GM12891 (cell line): ENCODE measurements at regions not wholly inside any gene's neighbourhood (a gene's known extent, or its start where the extent isn't known, plus 50 kb on each side); places are given as distances from the start of the nearest gene placed in this dataset.

Experiments used
- PAX5 ChIP-seq: IDR thresholded peaks from 2 replicates; pipeline ENCODE4 v1.6.1; 2011; ENCODE audit warnings: low read length, moderate library complexity, mild to moderate bottlenecking; ENCODE audit not compliant: insufficient read depth, severe bottlenecking
- POLR2A ChIP-seq: IDR thresholded peaks from 2 replicates; pipeline ENCODE4 v1.6.1; 2011; ENCODE audit warnings: low read depth, low read length, control low read depth
- POLR2AphosphoS5 ChIP-seq: IDR thresholded peaks from 2 replicates; pipeline ENCODE4 v1.6.1; 2011; ENCODE audit warnings: low read depth, low read length, control low read depth
- POU2F2 ChIP-seq: IDR thresholded peaks from 2 replicates; pipeline ENCODE4 v1.6.1; 2011; ENCODE audit warnings: low read depth, mild to moderate bottlenecking, control low read depth, low read length, moderate library complexity
- TAF1 ChIP-seq: IDR thresholded peaks from 2 replicates; pipeline ENCODE4 v1.6.1; 2011; ENCODE audit warnings: low read depth, low read length, control low read depth

DNA sequence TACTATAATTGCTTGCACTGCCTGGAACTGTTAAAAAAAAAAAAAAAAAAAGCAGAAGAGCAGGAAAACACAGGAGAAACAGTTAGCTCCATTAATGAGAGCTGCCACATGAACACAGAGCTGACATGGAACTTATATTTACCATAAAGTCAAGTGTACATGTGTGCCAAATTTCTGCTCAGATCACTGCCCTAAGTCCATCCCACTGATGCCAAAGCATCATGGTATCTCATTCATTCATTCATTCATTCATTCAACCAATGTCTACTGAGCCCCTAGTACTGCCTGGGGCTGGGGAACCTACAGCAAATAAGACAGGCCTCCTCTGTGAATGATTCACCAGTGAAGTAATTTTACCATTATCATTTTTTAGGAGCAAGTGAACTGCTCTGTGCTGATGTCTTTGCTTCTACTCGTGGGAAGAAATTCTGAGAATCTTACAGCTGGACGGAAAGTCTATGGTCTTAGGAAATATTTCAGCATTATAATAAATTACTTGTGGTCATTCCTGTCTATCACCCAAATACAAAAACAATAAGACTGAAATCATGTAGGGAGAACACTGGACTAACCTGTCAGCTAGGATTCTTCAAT is 58.8 kb upstream of the ABLIM1 start:
- no peak for TF ChIP-seq POLR2A
- no peak for TF ChIP-seq POLR2AphosphoS5
- TF ChIP-seq TAF1: no peak
- TF ChIP-seq PAX5: no peak
- TF ChIP-seq POU2F2: no peak
